ENCODE measurements at regions not wholly inside any gene's neighbourhood (a gene's known extent, or its start where the extent isn't known, plus 50 kb on each side); places are given as distances from the start of the nearest gene placed in this dataset.

DNA sequence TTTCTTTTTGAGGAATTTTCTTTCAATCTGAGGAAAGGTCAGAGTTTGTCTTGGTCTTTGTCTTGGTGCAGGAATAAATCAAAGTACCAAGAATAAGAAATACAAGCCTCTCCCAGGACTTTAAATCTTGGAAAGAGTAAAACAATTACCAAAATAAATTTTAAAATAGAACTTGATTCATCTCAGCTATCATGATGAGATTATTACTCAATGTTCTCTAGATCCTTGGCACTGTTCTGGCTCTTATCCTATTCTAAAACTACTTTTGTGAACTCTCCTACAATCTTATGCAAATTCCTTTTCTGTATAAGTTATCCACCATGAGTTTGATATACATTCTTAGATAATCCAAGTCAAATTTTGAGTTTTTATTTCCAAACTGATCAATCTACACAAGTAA lies 464.3 kb downstream of the PPARGC1A start:
- no peak overlapping the region for H3K27ac ChIP-seq (ENCODE audit: low read length)
- no peak for ATAC-seq
- H3K4me3 Mint-ChIP-seq, result no peak overlapping the region
- H3K4me1 Mint-ChIP-seq, result no peaks in the 10 kb centered on the region
- H3K27me3 Mint-ChIP-seq (ENCODE audit: low read depth in 2 of 2), result no peaks in the 10 kb centered on the region
- H3K4me3 ChIP-seq (ENCODE audit: low read length), result no peak overlapping the region
- intact Hi-C loops (cut with micrococcal nuclease), result no loop called here
- H3K36me3 Mint-ChIP-seq, result peaks cover 7% of the 10 kb centered on the region
- H3K36me3 ChIP-seq (ENCODE audit: control insufficient read depth, insufficient read depth, low read length), result no peaks in the 10 kb centered on the region
- TF ChIP-seq, protein P1, sequence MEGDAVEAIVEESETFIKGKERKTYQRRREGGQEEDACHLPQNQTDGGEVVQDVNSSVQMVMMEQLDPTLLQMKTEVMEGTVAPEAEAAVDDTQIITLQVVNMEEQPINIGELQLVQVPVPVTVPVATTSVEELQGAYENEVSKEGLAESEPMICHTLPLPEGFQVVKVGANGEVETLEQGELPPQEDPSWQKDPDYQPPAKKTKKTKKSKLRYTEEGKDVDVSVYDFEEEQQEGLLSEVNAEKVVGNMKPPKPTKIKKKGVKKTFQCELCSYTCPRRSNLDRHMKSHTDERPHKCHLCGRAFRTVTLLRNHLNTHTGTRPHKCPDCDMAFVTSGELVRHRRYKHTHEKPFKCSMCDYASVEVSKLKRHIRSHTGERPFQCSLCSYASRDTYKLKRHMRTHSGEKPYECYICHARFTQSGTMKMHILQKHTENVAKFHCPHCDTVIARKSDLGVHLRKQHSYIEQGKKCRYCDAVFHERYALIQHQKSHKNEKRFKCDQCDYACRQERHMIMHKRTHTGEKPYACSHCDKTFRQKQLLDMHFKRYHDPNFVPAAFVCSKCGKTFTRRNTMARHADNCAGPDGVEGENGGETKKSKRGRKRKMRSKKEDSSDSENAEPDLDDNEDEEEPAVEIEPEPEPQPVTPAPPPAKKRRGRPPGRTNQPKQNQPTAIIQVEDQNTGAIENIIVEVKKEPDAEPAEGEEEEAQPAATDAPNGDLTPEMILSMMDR (IDR thresholded peaks at IDR 0.05), result no peak
- no peaks in the 10 kb centered on the region for H3K27me3 ChIP-seq (ENCODE audit: control insufficient read depth, insufficient read depth, low read length)
- H3K9me3 ChIP-seq (ENCODE audit: control insufficient read depth, insufficient read depth, low read length), result no peaks in the 10 kb centered on the region
- H3K27ac Mint-ChIP-seq, result no peak overlapping the region
- no peaks in the 10 kb centered on the region for H3K4me1 ChIP-seq (ENCODE audit: control insufficient read depth, insufficient read depth, low read length)
- peaks cover 23 to 32% of the 10 kb centered on the region in 2 donors for H3K9me3 Mint-ChIP-seq
- DNase-seq, result no peak

DNA sequence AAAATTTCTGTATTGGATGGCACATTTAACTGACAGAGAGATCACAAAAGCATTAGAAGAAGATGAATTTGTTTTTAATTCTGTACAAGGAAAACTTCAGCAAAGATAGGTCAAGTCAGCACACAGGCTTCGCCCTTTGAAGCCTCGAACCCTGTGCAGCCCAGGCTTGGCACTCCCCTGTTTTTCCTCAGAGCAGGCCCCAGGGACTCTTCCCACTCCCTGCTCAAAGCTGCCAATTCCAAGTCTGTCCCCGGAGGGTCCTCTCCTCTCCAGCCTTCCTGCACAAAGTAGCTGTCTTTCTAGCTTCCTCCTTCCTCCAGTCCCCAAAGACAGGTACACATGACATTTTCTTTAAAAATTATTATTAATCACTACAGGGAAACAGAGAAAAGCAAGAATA lies 466.3 kb downstream of the PPARGC1A start:
- H3K36me3 Mint-ChIP-seq, result no peaks in the 10 kb centered on the region
- Histone ChIP-seq H3K27ac (ENCODE audit: low read length) (no peak overlapping the region), H3K36me3 (ENCODE audit: control insufficient read depth, insufficient read depth, low read length) (no peaks in the 10 kb centered on the region), H3K27me3 (ENCODE audit: control insufficient read depth, insufficient read depth, low read length) (no peaks in the 10 kb centered on the region), H3K9me3 (ENCODE audit: control insufficient read depth, insufficient read depth, low read length) (no peaks in the 10 kb centered on the region), H3K4me1 (ENCODE audit: control insufficient read depth, insufficient read depth, low read length) (no peaks in the 10 kb centered on the region), H3K4me3 (ENCODE audit: low read length) (no peak overlapping the region)
- WGBS (ENCODE audit: insufficient coverage), result 70% methylated on average over 3 of the region's 3 CpGs
- ATAC-seq, result no peak
- TF ChIP-seq, protein P1 (IDR thresholded peaks at IDR 0.05), result no peak
- no peaks in the 10 kb centered on the region for H3K27me3 Mint-ChIP-seq (ENCODE audit: low read depth in 2 of 2)
- peaks cover 15 to 21% of the 10 kb centered on the region in 2 donors for H3K9me3 Mint-ChIP-seq
- H3K27ac Mint-ChIP-seq, result no peak overlapping the region
- DNase-seq, result no peak
- H3K4me1 Mint-ChIP-seq, result no peaks in the 10 kb centered on the region
- no peak overlapping the region for H3K4me3 Mint-ChIP-seq
- intact Hi-C loops (cut with micrococcal nuclease), result no loop called here

DNA sequence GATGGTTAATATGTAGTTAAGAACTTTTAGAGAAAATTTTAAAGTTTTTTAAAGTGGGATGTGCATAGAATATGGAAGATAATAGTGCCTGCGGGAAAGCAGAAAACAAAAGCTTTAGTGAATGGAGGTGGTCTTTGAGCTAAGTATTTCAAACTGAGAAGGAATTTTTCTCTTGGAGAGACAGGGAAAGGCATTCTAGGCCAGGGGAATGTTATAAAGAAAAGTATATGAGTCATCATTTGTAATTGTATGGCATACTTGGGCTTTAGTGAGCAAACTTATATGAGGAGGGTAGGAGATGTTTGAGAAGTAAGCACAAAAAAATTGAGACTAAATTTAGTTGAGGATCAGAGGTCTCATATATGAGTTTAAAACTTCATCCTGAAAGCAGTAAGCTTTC lies 467.0 kb downstream of the PPARGC1A start:
- H3K27me3 ChIP-seq (ENCODE audit: control insufficient read depth, insufficient read depth, low read length), result no peaks in the 10 kb centered on the region
- H3K4me3 ChIP-seq (ENCODE audit: low read length), result no peak overlapping the region
- no peak overlapping the region for H3K27ac ChIP-seq (ENCODE audit: low read length)
- TF ChIP-seq, protein P1 (IDR thresholded peaks at IDR 0.05), result no peak
- no peaks in the 10 kb centered on the region for H3K4me1 Mint-ChIP-seq
- peaks cover 13 to 17% of the 10 kb centered on the region in 2 donors for H3K9me3 Mint-ChIP-seq
- WGBS (ENCODE audit: insufficient coverage), result 90% methylated on average over 1 of the region's 1 CpG
- H3K4me3 Mint-ChIP-seq, result no peak overlapping the region
- no peak overlapping the region for H3K27ac Mint-ChIP-seq
- DNase-seq (no peak), ATAC-seq (no peak)
- H3K27me3 Mint-ChIP-seq (ENCODE audit: low read depth in 2 of 2), result no peaks in the 10 kb centered on the region
- no peaks in the 10 kb centered on the region for H3K36me3 Mint-ChIP-seq
- H3K36me3 ChIP-seq (ENCODE audit: control insufficient read depth, insufficient read depth, low read length), result no peaks in the 10 kb centered on the region
- no peaks in the 10 kb centered on the region for H3K9me3 ChIP-seq (ENCODE audit: control insufficient read depth, insufficient read depth, low read length)
- intact Hi-C loops (cut with micrococcal nuclease), result no loop called here
- H3K4me1 ChIP-seq (ENCODE audit: control insufficient read depth, insufficient read depth, low read length), result no peaks in the 10 kb centered on the region

DNA sequence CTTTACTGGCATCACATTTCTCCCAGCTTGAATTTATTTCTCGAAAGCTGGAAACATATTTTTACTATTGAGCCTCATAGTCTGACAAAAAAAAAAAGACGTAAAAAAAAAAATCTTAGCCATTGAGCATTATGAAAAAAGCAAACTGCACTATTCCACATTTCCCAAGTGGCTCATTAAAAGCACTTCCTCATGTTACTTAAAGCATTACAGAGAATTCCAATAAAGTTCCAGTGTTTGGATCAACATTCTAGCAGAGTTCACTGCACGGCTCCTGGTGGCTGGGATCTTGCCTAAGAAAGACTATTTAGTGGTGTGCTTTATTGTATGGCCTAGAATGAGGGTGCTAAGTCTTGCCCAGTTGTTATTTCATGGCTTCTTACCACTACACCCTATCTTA lies 476.2 kb downstream of the PPARGC1A start:
- no peaks in the 10 kb centered on the region for H3K4me1 Mint-ChIP-seq
- intact Hi-C loops (cut with micrococcal nuclease), result no loop called here
- H3K9me3 ChIP-seq (ENCODE audit: control insufficient read depth, insufficient read depth, low read length), result peaks cover 4% of the 10 kb centered on the region
- H3K27me3 ChIP-seq (ENCODE audit: control insufficient read depth, insufficient read depth, low read length), result no peaks in the 10 kb centered on the region
- H3K36me3 Mint-ChIP-seq, result peaks cover 21% of the 10 kb centered on the region
- no peak overlapping the region for H3K27ac Mint-ChIP-seq
- no peak overlapping the region for H3K4me3 ChIP-seq (ENCODE audit: low read length)
- no peak overlapping the region for H3K4me3 Mint-ChIP-seq
- H3K9me3 Mint-ChIP-seq, result peaks cover 14 to 22% of the 10 kb centered on the region in 2 donors
- H3K27me3 Mint-ChIP-seq (ENCODE audit: low read depth in 2 of 2), result no peaks in the 10 kb centered on the region
- TF ChIP-seq, protein P1 (IDR thresholded peaks at IDR 0.05), result no peak
- H3K27ac ChIP-seq (ENCODE audit: low read length), result no peak overlapping the region
- H3K36me3 ChIP-seq (ENCODE audit: control insufficient read depth, insufficient read depth, low read length), result no peaks in the 10 kb centered on the region
- WGBS (ENCODE audit: insufficient coverage), result 94% methylated on average over 2 of the region's 3 CpGs
- no peak for DNase-seq
- no peaks in the 10 kb centered on the region for H3K4me1 ChIP-seq (ENCODE audit: control insufficient read depth, insufficient read depth, low read length)
- ATAC-seq, result no peak

Measured in natural killer cell (primary cell).